ENCODE measurements at regions not wholly inside any gene's neighbourhood (a gene's known extent, or its start where the extent isn't known, plus 50 kb on each side); places are given as distances from the start of the nearest gene placed in this dataset.

GRCh38 chr13:85709072-85709471, 90.1 kb downstream of the SLITRK6 start:
- H3K36me3 ChIP-seq (replicated peaks; ENCODE audit: low read depth, low read length) = no peaks in the 10 kb centered on the region
- H3K4me1 ChIP-seq (ENCODE audit: low read length) = no peaks in the 10 kb centered on the region
- no peak overlapping the region for H3K9ac ChIP-seq (ENCODE audit: low read length)
- H4K20me1 ChIP-seq (ENCODE audit: insufficient read depth, low read length) = no peaks in the 10 kb centered on the region
- H3K4me2 ChIP-seq (ENCODE audit: low read length) = no peak overlapping the region
- H2AFZ ChIP-seq (ENCODE audit: low read depth, low read length) = peak overlapping the region; percentile 25; the same call in 1 of the 2 replicates
- H3K9me3 ChIP-seq (ENCODE audit: insufficient read depth, low read length) = no peaks in the 10 kb centered on the region
- no peaks in the 10 kb centered on the region for H3K27me3 ChIP-seq (ENCODE audit: low read depth, low read length)
- H3K4me3 ChIP-seq (ENCODE audit: low read length) = no peak overlapping the region
- no peaks in the 10 kb centered on the region for H3K79me2 ChIP-seq (ENCODE audit: low read length)
- H3K27ac ChIP-seq (ENCODE audit: low read length) = no peak overlapping the region
- TF ChIP-seq EZH2phosphoT487 (IDR thresholded peaks at IDR 0.05; ENCODE audit: low read depth) = no peak
- no peak for TF ChIP-seq CTCF (IDR thresholded peaks at IDR 0.05; ENCODE audit: low read depth, low read length)

- H2AFZ ChIP-seq (ENCODE audit: low read depth, low read length) = no peak overlapping the region
- no peak overlapping the region for H3K4me2 ChIP-seq (ENCODE audit: low read length)
- no peaks in the 10 kb centered on the region for H3K27me3 ChIP-seq (ENCODE audit: low read depth, low read length)
- H4K20me1 ChIP-seq (ENCODE audit: insufficient read depth, low read length) = no peaks in the 10 kb centered on the region
- H3K9ac ChIP-seq (ENCODE audit: low read length) = no peak overlapping the region
- no peaks in the 10 kb centered on the region for H3K36me3 ChIP-seq (replicated peaks; ENCODE audit: low read depth, low read length)
- no peaks in the 10 kb centered on the region for H3K4me1 ChIP-seq (ENCODE audit: low read length)
- H3K4me3 ChIP-seq (ENCODE audit: low read length) = no peak overlapping the region
- TF ChIP-seq CTCF (IDR thresholded peaks at IDR 0.05; ENCODE audit: low read depth, low read length) = no peak
- no peak for TF ChIP-seq EZH2phosphoT487 (IDR thresholded peaks at IDR 0.05; ENCODE audit: low read depth)
- H3K9me3 ChIP-seq (ENCODE audit: insufficient read depth, low read length) = no peaks in the 10 kb centered on the region
- no peaks in the 10 kb centered on the region for H3K79me2 ChIP-seq (ENCODE audit: low read length)
- H3K27ac ChIP-seq (ENCODE audit: low read length) = no peak overlapping the region
Measured at GRCh38 chr13:85700906-85701305, 98.3 kb downstream of the SLITRK6 start.

- Histone ChIP-seq H3K4me3 (ENCODE audit: low read length) (no peak overlapping the region), H3K36me3 (replicated peaks; ENCODE audit: low read depth, low read length) (no peaks in the 10 kb centered on the region), H3K9me3 (ENCODE audit: insufficient read depth, low read length) (no peaks in the 10 kb centered on the region), H3K27ac (ENCODE audit: low read length) (no peak overlapping the region), H3K9ac (ENCODE audit: low read length) (no peak overlapping the region), H3K27me3 (ENCODE audit: low read depth, low read length) (no peaks in the 10 kb centered on the region), H4K20me1 (ENCODE audit: insufficient read depth, low read length) (no peaks in the 10 kb centered on the region), H2AFZ (ENCODE audit: low read depth, low read length) (no peak overlapping the region), H3K4me2 (ENCODE audit: low read length) (no peak overlapping the region), H3K79me2 (ENCODE audit: low read length) (no peaks in the 10 kb centered on the region), H3K4me1 (ENCODE audit: low read length) (no peaks in the 10 kb centered on the region)
- TF ChIP-seq CTCF (IDR thresholded peaks at IDR 0.05; ENCODE audit: low read depth, low read length) = no peak
- TF ChIP-seq EZH2phosphoT487 (IDR thresholded peaks at IDR 0.05; ENCODE audit: low read depth) = no peak
Measured at GRCh38 chr13:85698256-85698655, 101.0 kb downstream of the SLITRK6 start.

- H3K9me3 ChIP-seq (ENCODE audit: insufficient read depth, low read length) = no peaks in the 10 kb centered on the region
- no peak overlapping the region for H3K4me2 ChIP-seq (ENCODE audit: low read length)
- no peaks in the 10 kb centered on the region for H4K20me1 ChIP-seq (ENCODE audit: insufficient read depth, low read length)
- TF ChIP-seq CTCF (IDR thresholded peaks at IDR 0.05; ENCODE audit: low read depth, low read length) (no peak), EZH2phosphoT487 (IDR thresholded peaks at IDR 0.05; ENCODE audit: low read depth) (no peak)
- H2AFZ ChIP-seq (ENCODE audit: low read depth, low read length) = no peak overlapping the region
- H3K4me1 ChIP-seq (ENCODE audit: low read length) = no peaks in the 10 kb centered on the region
- H3K79me2 ChIP-seq (ENCODE audit: low read length) = no peaks in the 10 kb centered on the region
- H3K27ac ChIP-seq (ENCODE audit: low read length) = no peak overlapping the region
- no peaks in the 10 kb centered on the region for H3K27me3 ChIP-seq (ENCODE audit: low read depth, low read length)
- H3K36me3 ChIP-seq (replicated peaks; ENCODE audit: low read depth, low read length) = no peaks in the 10 kb centered on the region
- no peak overlapping the region for H3K4me3 ChIP-seq (ENCODE audit: low read length)
- H3K9ac ChIP-seq (ENCODE audit: low read length) = no peak overlapping the region
Measured at GRCh38 chr13:85694992-85695391, 104.2 kb downstream of the SLITRK6 start.
